ENCODE measurements at regions not wholly inside any gene's neighbourhood (a gene's known extent, or its start where the extent isn't known, plus 50 kb on each side); places are given as distances from the start of the nearest gene placed in this dataset.

- H3K27ac ChIP-seq (ENCODE audit: low read depth in 1 of 2, low read length in 2 of 2) = no peak overlapping the region
- 71% methylated on average over 5 of the region's 5 CpGs for WGBS
- TF ChIP-seq HNF4A (conservative IDR thresholded peaks at IDR 0.05) (no peak), SP1 (IDR thresholded peaks at IDR 0.05) (no peak)
- no peak overlapping the region for H3K4me3 ChIP-seq (ENCODE audit: low read depth in 1 of 3, low read length in 3 of 3)
- H3K36me3 ChIP-seq (ENCODE audit: control insufficient read depth in 4 of 4, insufficient read depth in 3 of 4, low read depth in 1 of 4, low read length in 3 of 4) = peaks cover 0 to 4% (median 0%) of the 10 kb centered on the region in 4 donors
- H3K9me3 ChIP-seq (ENCODE audit: control insufficient read depth in 4 of 4, low read length in 3 of 4) = peaks cover 0 to 2% (median 0%) of the 10 kb centered on the region in 4 donors
- no peak for DNase-seq (ENCODE audit: low spot score)
- H3K27me3 ChIP-seq (ENCODE audit: control insufficient read depth in 4 of 4, insufficient read depth in 4 of 4, low read length in 3 of 4) = peaks cover 0 to 4% (median 0%) of the 10 kb centered on the region in 4 donors
- H3K9ac ChIP-seq (ENCODE audit: low read depth in 1 of 2, low read length in 2 of 2) = no peak overlapping the region
- no peaks in the 10 kb centered on the region for H3K4me1 ChIP-seq (ENCODE audit: control insufficient read depth in 4 of 4, insufficient read depth in 4 of 4, low read length in 3 of 4)
Observed at GRCh38 chrX:124501586-124501985, 155.2 kb downstream of the SH2D1A start.

- Histone ChIP-seq H3K4me1 (ENCODE audit: control insufficient read depth in 4 of 4, insufficient read depth in 4 of 4, low read length in 3 of 4) (no peaks in the 10 kb centered on the region), H3K36me3 (ENCODE audit: control insufficient read depth in 4 of 4, insufficient read depth in 3 of 4, low read depth in 1 of 4, low read length in 3 of 4) (peaks cover 0 to 2% (median 0%) of the 10 kb centered on the region in 4 donors), H3K27me3 (ENCODE audit: control insufficient read depth in 4 of 4, insufficient read depth in 4 of 4, low read length in 3 of 4) (peaks cover 0 to 4% (median 0%) of the 10 kb centered on the region in 4 donors), H3K27ac (ENCODE audit: low read depth in 1 of 2, low read length in 2 of 2) (no peak overlapping the region), H3K4me3 (ENCODE audit: low read depth in 1 of 3, low read length in 3 of 3) (no peak overlapping the region), H3K9me3 (ENCODE audit: control insufficient read depth in 4 of 4, low read length in 3 of 4) (no peaks in the 10 kb centered on the region), H3K9ac (ENCODE audit: low read depth in 1 of 2, low read length in 2 of 2) (no peak overlapping the region)
- TF ChIP-seq EGR1 (IDR thresholded peaks at IDR 0.05; ENCODE audit: low read depth in 2 of 2) (no peak), JUND (IDR thresholded peaks at IDR 0.05) (no peak), NR2F2 (IDR thresholded peaks at IDR 0.05) (no peak), ZBTB33 (IDR thresholded peaks at IDR 0.05) (no peak), REST (IDR thresholded peaks at IDR 0.05) (no peak)
- DNase-seq (ENCODE audit: low spot score) = no peak
- WGBS = 66% methylated on average over 2 of the region's 2 CpGs
Observed at GRCh38 chrX:124502166-124502565, 155.8 kb downstream of the SH2D1A start.

GRCh38 chrX:124502599-124502998, 156.2 kb downstream of the SH2D1A start:
- TF ChIP-seq GABPA (IDR thresholded peaks at IDR 0.05 in 1 of 2, conservative IDR thresholded peaks at IDR 0.05 in 1 of 2) (no peak), RAD21 (IDR thresholded peaks at IDR 0.05) (no peak), ATF3 (IDR thresholded peaks at IDR 0.05) (no peak), NR2F2 (IDR thresholded peaks at IDR 0.05) (no peak), REST (IDR thresholded peaks at IDR 0.05) (no peak), JUND (IDR thresholded peaks at IDR 0.05) (no peak), FOXA1 (IDR thresholded peaks at IDR 0.05) (no peak)
- H3K27ac ChIP-seq (ENCODE audit: low read depth in 1 of 2, low read length in 2 of 2) = no peak overlapping the region
- DNase-seq (ENCODE audit: low spot score) = no peak
- peaks cover 0 to 4% (median 0%) of the 10 kb centered on the region in 4 donors for H3K27me3 ChIP-seq (ENCODE audit: control insufficient read depth in 4 of 4, insufficient read depth in 4 of 4, low read length in 3 of 4)
- H3K9ac ChIP-seq (ENCODE audit: low read depth in 1 of 2, low read length in 2 of 2) = no peak overlapping the region
- H3K36me3 ChIP-seq (ENCODE audit: control insufficient read depth in 4 of 4, insufficient read depth in 3 of 4, low read depth in 1 of 4, low read length in 3 of 4) = peaks cover 0 to 2% (median 0%) of the 10 kb centered on the region in 4 donors
- no peaks in the 10 kb centered on the region for H3K9me3 ChIP-seq (ENCODE audit: control insufficient read depth in 4 of 4, low read length in 3 of 4)
- 97% methylated on average over 3 of the region's 3 CpGs for WGBS
- no peaks in the 10 kb centered on the region for H3K4me1 ChIP-seq (ENCODE audit: control insufficient read depth in 4 of 4, insufficient read depth in 4 of 4, low read length in 3 of 4)
- H3K4me3 ChIP-seq (ENCODE audit: low read depth in 1 of 3, low read length in 3 of 3) = no peak overlapping the region
